Ammon's horn (tissue), 1 donor: ENCODE measurements at regions not wholly inside any gene's neighbourhood (a gene's known extent, or its start where the extent isn't known, plus 50 kb on each side); places are given as distances from the start of the nearest gene placed in this dataset.

Experiments
- DNase-seq: peaks from one replicate; pipeline ENCODE4 v3.0.0-alpha.2; 2016; ENCODE audit warnings: low spot score

DNA sequence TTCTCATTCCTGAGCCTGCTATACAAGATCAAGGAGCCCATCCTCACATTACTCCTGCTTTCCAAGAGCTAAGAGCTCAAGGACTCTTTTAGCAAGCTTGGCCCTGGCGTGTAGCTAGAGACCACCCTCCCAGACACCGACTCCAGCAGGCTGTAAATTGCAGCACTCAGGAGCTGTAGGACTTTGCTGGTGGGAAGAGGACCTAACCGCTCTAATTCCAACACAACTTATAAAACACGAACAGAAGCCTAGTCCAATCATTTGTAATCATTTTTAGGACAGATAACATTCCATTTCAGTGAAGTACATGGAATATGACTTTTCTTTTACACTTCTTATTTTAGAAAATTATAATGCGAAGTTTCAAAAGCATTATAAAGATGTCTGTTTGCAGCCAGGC is 219.9 kb downstream of the NXNL2 start:
- DNase-seq: no peak

DNA sequence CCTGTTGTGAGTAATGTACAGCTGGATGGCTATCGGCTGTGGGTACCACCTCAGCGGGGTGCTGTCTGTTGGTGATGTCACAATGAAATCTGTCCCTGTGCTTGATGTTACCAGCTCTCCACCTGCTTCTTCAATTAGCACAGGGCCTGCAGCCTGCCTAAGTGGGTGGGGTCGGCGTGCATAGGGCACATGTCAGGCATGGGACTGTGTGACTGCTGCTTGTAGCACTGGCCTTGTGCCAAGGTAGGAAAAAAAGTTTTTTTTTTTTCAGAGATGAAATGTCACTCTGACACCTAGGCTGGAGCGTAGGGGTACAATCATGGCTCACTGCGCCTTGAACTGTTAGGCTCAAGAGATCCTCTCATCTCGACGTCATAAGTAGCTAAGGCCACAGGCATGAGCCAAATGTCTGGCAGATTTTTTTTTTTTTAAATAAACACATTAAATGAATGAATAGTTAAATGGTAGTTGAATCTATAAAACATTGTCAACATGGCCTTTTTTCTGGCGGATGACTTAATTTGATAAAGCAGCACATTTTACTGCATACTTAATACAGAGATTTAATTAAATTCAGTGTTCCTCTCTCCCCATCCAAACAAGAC is 222.5 kb downstream of the NXNL2 start:
- no peak for DNase-seq

DNA sequence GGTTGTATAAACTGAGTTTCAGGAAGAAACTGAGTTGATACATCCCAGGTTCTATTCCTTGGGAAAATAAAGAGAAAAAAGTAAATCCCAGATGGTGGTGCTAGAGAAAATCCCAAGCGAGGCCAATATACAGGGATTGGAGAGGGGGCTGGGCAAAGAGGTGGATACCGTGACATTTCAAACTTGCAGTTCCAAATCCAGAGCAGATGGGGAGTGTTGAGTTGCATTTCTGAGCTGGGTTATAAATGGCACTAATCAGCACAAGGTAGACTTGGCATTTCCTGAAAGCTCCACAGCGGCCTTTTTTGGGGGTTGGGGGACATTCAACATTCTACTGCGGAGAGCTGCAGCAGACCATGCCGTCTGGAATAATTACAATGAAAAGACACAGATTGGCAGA is 224.4 kb downstream of the NXNL2 start:
- DNase-seq: no peak

DNA sequence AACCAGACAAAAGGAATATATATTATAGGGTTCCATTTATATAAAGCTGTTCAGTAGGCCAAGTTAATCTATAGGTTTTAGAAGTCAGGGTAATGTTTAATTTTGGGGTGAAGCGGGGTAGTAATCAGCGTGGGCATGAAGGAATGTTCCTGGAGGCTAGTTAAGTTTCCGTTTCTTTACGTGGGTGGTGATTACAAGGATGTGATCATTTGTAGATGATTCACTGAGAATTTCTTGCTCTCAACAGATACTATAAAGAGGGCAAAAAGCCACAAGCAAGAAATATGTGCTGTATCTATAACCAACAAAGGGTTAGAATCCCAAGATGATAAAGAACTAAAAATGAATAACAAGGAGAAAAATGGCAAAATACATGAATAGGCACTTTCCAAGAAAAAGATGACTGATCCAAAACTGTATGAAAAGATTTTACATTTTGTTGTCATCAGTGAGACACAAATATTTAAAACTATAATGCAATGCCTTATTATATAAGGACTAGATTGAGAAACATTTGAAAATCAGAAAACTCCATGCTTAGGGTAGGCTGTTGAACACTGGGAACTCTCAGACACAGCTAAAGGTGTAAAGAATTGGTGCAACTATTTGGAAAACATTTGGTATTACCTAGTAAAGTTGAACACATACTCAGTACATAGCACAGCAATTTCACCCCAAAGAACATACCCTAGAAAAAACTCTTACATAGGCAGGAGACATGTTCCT is 224.3 kb upstream of the S1PR3 start:
- DNase-seq: no peak

DNA sequence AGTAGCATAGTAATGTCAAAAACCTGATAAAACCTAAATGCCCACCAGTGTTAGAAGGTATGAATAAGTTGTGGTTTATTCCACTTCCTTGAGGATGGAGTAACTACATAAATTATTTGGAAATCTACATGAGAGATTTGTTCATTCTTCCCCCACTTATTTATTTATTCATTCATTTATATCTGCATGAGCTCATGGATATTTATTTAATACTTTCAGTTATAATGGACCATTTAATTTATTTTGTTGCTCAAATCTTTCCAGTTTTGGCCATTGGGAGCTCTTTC is 223.8 kb upstream of the S1PR3 start:
- DNase-seq: no peak

DNA sequence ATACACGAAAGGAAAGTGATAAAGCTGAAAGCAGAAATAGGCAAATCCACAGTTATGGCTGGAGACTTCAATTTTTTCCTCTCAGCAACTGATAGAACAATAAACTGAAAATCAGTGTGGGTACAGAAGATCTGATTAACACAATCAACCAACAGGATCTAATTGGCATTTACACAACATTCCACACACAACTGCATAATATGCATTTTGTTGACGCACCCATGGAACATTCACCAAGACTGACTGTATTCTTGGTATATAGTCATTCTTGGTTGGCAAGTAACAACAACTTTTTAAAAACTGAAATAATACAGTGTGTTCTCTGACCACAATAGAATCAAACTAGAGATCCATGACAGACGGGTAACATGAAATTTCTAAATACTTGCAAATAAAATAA is 218.7 kb upstream of the S1PR3 start:
- no peak for DNase-seq

DNA sequence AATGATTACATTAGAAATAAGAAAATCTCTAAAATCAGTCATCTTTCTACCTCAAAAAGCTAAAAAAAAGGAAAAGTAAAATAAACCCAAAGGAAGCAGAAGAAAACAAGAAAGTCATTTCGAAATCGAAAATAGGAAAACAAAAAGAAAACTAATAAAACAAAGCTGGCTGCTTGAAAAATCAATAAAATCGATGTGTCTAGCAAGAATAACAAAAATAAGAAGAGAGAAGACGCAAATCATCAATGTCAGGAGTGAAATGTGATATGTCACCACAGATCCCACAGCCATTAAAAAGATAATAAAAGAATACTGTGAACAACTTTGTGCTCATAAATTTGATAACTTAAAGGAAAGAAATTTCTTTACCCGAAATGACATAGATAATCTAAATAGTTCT is 218.1 kb upstream of the S1PR3 start:
- no peak for DNase-seq

DNA sequence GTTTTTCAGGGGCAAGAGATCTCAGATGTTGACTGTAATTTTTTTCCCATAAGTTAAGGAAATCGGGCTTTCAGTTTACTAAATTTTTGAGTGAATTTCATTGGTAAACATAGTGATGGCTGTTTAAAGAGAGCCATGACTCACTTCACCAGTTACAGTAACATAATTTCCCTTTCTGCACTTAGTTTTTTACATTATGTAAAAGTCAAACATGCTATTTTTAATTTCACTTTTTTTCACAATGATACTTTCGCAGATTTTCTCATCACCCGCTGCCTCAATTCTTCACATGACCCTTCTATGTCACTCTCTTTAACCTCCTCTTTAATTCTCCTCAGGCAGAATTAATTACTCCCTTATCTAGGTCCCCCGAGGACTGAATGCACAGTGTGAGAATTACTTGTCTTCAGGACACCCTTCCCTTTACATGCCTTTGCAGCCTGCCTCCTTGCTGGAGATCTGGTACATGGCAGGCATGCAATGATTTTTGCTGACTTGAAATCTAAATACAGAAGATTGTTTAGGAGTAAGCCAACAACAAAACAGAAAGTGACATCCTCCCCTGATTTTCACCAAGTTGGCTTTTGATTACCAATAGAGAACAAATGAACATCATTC is 217.5 kb upstream of the S1PR3 start:
- no peak for DNase-seq

DNA sequence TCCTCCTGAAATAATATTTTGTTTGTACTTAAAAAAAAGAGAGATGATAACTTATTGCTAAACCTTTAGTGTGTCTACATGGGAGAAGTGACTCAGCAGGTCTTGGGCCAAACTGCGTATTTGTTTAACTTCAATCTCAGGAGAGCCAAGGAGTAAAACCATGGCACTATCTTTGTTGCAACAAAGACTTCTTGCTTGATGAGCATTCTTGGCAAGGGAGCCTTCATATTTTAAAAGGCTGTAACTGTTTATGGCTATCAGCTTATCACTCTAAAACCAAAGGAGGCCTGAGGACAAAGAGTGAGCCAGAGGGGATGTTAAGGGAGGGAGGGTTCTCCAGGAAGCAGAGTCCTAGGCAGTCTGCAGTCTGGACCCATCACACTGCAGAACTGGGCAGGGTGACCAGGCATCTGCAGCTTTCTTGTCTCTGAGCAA is 216.2 kb upstream of the S1PR3 start:
- DNase-seq: no peak

DNA sequence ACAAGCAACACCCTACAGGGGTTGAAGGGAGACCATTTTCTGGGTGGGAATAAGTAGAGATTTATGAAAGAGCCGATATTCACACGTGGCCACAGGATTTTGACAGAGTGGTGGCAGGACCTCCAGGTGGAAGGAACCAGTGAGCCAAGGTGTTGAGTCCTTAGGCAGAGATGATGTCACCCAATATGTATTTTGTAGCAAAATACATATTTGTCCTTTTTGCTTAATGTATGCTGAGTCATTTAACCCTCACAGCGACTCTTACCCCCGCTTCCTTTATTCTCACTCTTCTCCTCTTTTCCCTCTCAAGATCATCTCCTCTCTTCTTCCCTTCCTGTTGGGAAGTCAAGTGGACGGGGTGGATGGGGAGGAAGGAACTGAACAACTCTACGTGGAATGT is 215.7 kb upstream of the S1PR3 start:
- DNase-seq: no peak

DNA sequence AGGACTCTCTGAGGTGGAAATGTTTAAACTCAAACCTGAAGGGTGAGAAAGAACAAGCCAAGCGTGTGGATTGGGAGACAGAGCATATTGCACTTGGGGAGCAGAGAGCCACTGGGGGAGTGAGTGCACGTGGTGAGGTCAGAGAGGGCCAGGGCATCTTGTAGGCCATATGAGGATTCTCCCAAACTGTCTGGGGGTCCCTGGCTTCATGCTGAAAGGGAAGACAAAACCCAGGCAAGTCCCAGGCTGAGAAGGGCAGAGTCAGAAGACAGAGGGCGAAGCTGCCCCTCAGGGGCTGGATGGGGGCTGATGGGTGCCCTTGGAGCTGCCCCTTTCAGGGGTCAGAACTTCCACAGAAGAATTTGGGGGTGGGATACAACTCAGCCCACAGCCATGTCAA is 215.3 kb upstream of the S1PR3 start:
- no peak for DNase-seq

DNA sequence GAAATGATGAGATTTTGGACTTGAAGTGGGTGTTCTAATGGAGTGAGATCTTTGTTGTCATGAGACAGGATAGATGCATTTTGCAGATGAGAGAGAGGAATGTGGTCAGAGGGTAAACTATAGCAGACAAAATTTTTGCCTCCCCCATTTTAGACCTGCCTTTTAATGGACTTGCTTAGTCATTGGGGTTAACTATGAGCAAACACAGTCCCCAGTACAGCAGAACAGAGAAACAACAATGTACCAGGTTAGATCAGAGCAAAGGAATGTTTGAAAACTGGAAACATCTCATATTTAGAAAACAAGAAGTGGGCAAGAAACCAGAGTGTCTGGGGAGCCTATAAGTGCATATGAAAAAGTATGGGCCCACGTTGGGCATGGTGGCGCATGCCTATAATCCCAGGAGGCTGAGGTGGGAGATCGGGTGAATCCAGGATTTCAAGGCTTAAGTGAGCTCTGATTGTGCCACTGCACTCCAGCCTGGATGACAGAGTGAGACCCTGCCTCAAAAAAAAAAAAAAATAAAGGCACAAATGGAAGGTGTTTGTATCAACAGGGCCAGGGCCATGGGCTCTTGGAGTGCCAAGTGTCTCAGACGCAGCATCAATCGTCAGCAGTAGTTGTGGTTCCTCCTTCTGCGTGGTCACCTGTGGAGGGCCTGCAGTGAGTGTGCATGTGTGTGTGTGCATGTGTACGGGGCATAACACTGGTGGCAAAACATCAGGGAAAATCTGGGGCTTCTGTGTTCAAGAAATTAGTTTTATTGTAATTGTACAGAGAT is 214.4 kb upstream of the S1PR3 start:
- DNase-seq: no peak

DNA sequence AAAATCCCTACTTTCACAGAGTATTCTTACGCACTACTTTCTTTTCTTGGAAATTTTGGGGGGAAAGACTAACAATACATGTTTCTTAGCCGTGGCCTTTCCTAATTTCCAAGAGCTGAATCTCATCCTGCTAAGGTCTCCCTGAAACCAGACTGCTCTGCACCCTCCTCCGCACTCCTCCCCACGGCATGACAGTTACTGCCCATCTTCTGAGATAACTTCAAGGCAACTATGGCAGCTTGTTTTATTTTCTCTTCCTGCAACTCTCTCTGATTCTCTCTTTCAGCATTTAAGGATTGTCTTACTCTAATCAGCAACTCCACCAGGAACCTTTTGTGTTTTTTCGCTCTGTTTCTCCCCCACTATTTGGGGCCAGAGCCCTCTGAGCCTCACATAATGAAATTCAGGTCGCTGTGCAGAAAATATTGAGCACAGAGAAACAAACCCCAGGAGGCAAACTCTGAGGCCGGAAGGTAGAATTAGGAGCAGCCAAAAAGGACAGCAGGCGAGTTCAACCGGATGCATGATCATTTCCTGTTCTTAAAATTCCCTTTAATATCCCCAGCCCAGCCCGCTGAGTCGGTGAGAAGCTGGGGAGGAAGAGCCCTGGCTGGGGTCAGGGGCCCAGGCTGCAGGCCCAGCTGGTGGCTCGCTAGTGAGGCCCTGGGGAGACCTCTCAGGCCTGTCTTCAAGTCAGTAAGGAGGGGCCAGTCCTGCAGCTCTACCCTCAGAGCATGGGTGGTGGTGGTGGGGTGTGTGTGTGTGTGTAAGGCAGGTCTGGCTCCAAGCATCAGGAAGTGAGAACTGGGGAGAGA is 213.6 kb upstream of the S1PR3 start:
- DNase-seq: peak; percentile 32

DNA sequence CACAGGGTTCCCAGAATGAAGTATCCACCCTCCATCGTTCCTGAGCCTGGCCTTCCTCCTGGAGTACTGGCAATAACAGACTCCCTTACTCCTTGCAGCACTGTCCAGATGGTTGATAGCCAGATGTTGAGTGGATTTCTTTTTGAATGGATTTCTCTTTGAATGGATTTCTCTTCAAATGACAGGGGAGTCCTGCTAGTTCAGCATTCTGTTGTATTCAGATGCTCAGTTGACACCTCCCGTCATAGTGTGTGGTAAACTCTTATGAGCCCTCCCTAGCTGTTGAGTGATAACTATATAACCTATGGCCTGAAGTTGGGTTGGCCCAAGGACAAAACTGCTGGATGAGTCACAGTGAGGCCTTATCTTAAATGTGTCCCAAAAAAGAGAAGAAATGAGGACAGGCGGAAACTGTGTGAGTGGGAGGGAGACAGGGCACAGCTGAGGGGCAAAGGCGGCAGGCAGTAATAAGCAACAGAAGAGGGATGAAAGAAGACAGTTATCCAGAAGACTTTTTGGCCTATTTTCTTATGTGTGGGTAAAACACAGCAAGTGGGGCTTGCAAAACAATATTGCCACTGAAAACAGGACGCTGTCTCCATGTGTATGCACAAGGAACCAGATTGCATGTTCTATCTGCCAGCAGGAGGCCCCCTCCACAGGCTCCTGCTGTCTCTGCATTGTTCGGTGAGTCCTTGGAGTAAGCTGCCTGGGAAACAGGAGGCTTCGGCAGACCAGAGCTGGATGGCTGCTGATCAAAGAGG is 209.5 kb upstream of the S1PR3 start:
- DNase-seq: peak; percentile 62

DNA sequence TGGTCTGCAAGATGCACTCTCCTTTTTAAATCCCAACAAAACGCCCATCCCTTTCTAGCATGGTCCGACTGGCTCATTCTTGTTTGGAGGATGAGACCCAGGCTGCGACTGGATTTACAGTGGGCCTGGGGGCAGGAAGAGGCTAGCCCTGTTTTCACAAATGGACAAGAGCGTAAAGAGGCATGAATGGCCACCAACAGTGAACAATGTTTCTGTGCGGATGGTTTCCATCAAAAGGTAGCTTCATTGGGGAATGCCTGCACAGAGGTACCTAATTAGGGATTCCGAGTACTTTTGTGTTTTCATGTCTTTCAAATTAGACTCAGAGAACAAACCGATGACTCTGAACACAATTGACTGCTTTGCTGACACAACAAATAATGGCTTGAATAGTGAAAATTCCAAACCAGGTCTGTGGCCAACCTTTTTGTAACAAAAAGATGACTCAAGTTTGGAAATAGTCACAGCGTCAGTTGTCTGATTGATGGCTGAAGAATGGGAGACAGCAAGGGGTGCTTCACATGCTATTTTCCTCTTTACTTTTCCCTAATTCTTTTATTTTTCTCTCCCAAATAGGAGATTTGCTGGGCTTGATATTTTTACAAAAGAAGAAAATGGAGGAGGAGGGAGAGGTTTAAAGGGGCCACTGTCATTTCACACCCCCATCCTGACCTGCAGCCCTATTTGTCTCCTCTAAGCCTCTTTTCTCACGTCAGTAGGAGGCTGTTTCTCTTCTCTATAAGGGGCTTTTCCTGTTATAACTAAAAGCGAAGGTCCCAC is 208.1 kb upstream of the S1PR3 start:
- DNase-seq: no peak

DNA sequence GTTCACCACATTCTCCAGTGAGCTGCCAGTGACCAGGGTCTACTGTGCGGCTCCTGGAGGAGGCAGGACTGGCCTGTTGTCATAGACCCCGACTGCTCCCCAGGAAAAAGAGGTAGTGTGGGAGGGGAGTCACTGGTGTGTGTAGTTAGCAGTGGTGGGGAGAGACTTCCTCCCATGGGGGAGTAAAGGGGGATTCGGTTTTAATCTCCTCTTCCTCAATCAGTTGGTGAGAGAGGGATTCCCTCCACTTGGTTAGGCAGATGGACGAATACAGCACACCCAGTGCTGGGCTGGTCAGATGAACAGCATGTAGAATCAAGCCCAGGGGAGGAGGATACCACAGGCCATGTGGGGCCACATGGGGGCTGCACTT is 207.6 kb upstream of the S1PR3 start:
- DNase-seq: no peak

DNA sequence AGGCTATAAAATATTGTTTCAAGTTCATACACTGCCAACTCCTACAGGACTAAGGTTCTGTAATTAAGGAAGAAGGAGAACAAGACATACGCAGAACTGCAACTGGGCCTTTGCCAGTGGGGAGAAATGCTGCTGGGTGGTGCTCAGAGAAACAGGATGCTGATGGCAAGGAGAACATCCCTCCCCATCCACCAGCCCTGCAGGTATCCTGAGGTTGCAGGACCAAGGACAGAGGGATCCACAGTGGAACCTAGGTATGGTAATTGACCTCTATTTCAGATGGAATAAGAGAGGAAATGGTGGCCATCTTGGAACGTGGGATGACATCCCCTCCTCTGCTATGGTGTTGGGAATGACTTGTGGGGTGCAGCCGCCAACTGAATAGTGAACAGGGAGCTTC is 206.3 kb upstream of the S1PR3 start:
- DNase-seq: no peak

DNA sequence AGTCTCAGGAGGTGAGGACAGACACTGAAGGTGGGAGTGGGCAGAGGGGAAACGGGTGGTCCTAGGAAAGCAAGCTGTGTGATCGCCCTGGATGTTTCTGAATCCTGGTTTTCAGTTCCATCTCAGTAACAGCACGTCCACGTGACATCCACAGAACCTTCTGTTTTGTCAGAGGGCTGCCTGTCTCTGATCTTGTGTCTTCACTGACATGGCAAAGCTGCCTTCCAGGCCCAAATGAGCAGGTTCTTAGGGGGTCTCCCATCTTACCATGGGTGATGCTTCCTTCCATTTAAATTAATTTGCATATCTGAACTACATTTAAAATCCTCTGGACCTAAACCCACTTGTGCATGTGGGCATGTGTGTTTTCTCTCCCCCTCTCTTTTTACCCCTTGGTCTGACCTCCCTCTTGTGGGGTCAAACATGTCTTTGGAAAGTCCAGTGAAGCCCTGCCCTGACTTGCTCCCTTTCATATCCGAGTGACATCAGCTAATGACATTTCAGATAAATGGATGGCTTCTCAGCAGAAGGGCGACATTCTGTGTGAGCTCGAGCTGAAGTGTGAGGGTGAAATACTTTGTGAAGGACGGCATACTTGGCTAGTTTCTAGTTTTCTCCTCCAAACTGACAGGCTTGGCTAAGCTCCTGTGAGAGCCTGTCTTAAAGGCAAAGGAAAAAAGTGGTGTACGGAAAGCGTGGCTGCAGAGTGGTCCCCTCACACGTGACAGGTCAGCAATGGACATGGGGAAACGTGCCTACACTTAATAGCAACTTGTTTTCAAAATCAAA is 204.8 kb upstream of the S1PR3 start:
- DNase-seq: no peak

DNA sequence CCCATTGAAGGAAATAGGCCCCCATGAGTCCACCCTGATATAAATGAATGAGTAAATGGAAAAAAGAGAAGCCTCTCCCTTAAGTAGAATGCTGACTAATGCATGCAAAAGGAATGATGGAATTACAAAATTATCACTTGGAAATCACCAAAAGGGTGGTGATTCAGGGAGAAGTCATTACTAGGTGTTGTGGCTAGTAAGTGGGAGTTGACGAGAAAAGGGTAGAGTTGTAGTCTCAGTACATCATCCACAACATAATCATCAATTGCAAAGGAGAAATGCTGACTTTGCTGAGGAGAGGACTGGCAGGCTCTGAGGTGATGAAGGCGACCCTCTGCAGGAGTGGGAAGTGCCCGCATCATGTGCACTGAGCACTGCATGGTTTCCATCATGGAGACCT is 201.5 kb upstream of the S1PR3 start:
- no peak for DNase-seq
